Astrocyte (in vitro differentiated cells and primary cell): ENCODE measurements at regions not wholly inside any gene's neighbourhood (a gene's known extent, or its start where the extent isn't known, plus 50 kb on each side); places are given as distances from the start of the nearest gene placed in this dataset.

ENCODE experiments used
- DNase-seq: peaks from one replicate; pipeline ENCODE4 v3.0.0-alpha.2; 2010; ENCODE audit warnings: low read depth
- FAIRE-seq: peaks from 2 replicates; lab custom pipeline; 2011; peaks lifted over from hg19 to GRCh38; lab: Jason Lieb, UNC
- H2AFZ ChIP-seq: 2 replicates; pipeline ENCODE4 v1.6.0; 2012; ENCODE audit warnings: low read depth, low read length, inconsistent platforms
- H3K27ac ChIP-seq: 2 replicates; pipeline ENCODE4 v1.5.1; 2011; ENCODE audit warnings: low read depth, low read length, inconsistent platforms
- H3K27me3 ChIP-seq: 2 replicates; pipeline ENCODE4 v1.6.0; 2011; ENCODE audit warnings: low read length, inconsistent platforms; ENCODE audit not compliant: insufficient read depth
- H3K36me3 ChIP-seq: 2 replicates; pipeline ENCODE4 v1.5.1; 2011; ENCODE audit warnings: low read length, inconsistent platforms; ENCODE audit not compliant: insufficient read depth
- H3K4me1 ChIP-seq: 2 replicates; pipeline ENCODE4 v1.5.1; 2011; ENCODE audit warnings: low read length, inconsistent platforms; ENCODE audit not compliant: insufficient read depth
- H3K4me2 ChIP-seq: 2 replicates; pipeline ENCODE4 v1.6.0; 2012; ENCODE audit warnings: low read length, inconsistent platforms
- H3K4me3 ChIP-seq: 2 replicates; pipeline ENCODE4 v1.5.1; 2011; ENCODE audit warnings: low read depth, mild to moderate bottlenecking, low read length, inconsistent platforms; ENCODE audit not compliant: insufficient read depth
- H3K79me2 ChIP-seq: 2 replicates; pipeline ENCODE4 v1.6.0; 2012; ENCODE audit warnings: mild to moderate bottlenecking, low read length, inconsistent platforms; ENCODE audit not compliant: insufficient read depth
- H3K9ac ChIP-seq: 2 replicates; pipeline ENCODE4 v1.6.0; 2012; ENCODE audit warnings: mild to moderate bottlenecking, low read length, inconsistent platforms
- H3K9me3 ChIP-seq: 2 replicates; pipeline ENCODE4 v1.5.1; 2012; ENCODE audit warnings: low read depth, mild to moderate bottlenecking, low read length, inconsistent platforms; ENCODE audit not compliant: insufficient read depth
- H4K20me1 ChIP-seq: 2 replicates; pipeline ENCODE4 v1.6.0; 2012; ENCODE audit warnings: low read length, inconsistent platforms; ENCODE audit not compliant: insufficient read depth
- H3K27ac Mint-ChIP-seq: one replicate; pipeline ENCODE4 v1.8.0; 2021; ENCODE audit warnings: mild to moderate bottlenecking, mixed read lengths; ENCODE audit not compliant: unreplicated experiment
- H3K27me3 Mint-ChIP-seq: one replicate; pipeline ENCODE4 v1.8.0; 2021; ENCODE audit warnings: low read depth, mixed read lengths; ENCODE audit not compliant: unreplicated experiment
- H3K36me3 Mint-ChIP-seq: one replicate; pipeline ENCODE4 v1.8.0; 2021; ENCODE audit warnings: low read depth, mixed read lengths; ENCODE audit not compliant: unreplicated experiment
- H3K4me1 Mint-ChIP-seq: one replicate; pipeline ENCODE4 v1.8.0; 2021; ENCODE audit warnings: low read depth, mixed read lengths; ENCODE audit not compliant: unreplicated experiment
- H3K4me3 Mint-ChIP-seq: one replicate; pipeline ENCODE4 v1.8.0; 2021; ENCODE audit warnings: mild to moderate bottlenecking, moderate library complexity, mixed read lengths; ENCODE audit not compliant: unreplicated experiment
- H3K9me3 Mint-ChIP-seq: one replicate; pipeline ENCODE4 v1.8.0; 2021; ENCODE audit warnings: mild to moderate bottlenecking, mixed read lengths; ENCODE audit not compliant: unreplicated experiment
- EZH2 ChIP-seq: IDR thresholded peaks from 2 replicates; pipeline ENCODE4 v1.6.1; 2012; ENCODE audit warnings: mild to moderate bottlenecking, low read length, inconsistent platforms; ENCODE audit not compliant: insufficient read depth
- TF ChIP-seq, protein P1 (sequence below): IDR thresholded peaks from 2 replicates; pipeline ENCODE4 v1.5.1; 2011; ENCODE audit warnings: low read depth, mild to moderate bottlenecking, inconsistent platforms, low read length, moderate library complexity; ENCODE audit not compliant: insufficient read depth

DNA sequence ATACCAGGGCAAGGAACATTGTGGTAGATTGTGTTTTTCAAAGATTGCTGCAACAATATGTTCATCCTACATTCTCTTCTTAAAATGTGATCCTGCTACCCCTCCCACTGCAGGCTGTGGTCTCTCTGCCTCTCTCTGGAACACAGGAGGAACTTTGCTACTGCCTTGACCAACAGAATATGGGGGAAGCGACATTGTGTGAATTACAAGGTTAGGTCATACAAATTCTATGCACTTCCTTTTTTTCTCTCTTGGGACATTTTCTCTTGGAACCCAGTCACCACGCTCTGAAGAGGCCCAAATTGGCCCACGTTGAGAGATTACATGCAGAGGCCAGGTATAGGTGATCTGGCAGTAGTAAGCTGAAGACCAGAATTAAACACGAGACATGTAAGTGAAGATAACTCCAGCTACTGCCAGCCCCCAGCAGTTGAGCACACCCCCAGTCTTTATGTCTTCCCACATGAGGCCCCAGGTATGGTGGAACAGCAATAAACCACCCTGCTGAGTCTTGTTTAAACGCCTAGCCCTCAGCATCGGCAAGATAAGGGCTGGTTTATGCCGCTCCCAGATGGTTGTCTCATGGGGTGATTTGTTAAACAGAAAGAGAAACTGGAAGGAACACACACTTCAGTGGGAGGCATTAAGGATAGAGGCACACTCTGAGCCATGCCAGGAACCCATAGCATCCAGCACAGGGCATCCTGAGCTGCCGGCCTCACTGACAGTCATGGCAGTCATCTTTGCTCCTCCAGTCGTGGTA, 59.9 kb downstream of the FAM43A start:
- H3K9me3 Mint-ChIP-seq: no peaks in the 10 kb centered on the region
- DNase-seq (no peak), FAIRE-seq (no peak)
- TF ChIP-seq, protein P1, sequence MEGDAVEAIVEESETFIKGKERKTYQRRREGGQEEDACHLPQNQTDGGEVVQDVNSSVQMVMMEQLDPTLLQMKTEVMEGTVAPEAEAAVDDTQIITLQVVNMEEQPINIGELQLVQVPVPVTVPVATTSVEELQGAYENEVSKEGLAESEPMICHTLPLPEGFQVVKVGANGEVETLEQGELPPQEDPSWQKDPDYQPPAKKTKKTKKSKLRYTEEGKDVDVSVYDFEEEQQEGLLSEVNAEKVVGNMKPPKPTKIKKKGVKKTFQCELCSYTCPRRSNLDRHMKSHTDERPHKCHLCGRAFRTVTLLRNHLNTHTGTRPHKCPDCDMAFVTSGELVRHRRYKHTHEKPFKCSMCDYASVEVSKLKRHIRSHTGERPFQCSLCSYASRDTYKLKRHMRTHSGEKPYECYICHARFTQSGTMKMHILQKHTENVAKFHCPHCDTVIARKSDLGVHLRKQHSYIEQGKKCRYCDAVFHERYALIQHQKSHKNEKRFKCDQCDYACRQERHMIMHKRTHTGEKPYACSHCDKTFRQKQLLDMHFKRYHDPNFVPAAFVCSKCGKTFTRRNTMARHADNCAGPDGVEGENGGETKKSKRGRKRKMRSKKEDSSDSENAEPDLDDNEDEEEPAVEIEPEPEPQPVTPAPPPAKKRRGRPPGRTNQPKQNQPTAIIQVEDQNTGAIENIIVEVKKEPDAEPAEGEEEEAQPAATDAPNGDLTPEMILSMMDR: no peak
- TF ChIP-seq EZH2: no peak
- H3K4me3 ChIP-seq: no peak overlapping the region
- H3K27ac Mint-ChIP-seq: no peak overlapping the region
- H3K27me3 ChIP-seq: peaks cover 7% of the 10 kb centered on the region
- no peaks in the 10 kb centered on the region for H3K9me3 ChIP-seq
- no peak overlapping the region for H3K9ac ChIP-seq
- no peak overlapping the region for H3K27ac ChIP-seq
- no peaks in the 10 kb centered on the region for H3K36me3 Mint-ChIP-seq
- H3K4me2 ChIP-seq: no peak overlapping the region
- no peaks in the 10 kb centered on the region for H3K79me2 ChIP-seq
- peaks cover 11% of the 10 kb centered on the region for H3K4me1 Mint-ChIP-seq
- H3K4me3 Mint-ChIP-seq: no peak overlapping the region
- peaks cover 41% of the 10 kb centered on the region for H3K27me3 Mint-ChIP-seq
- H4K20me1 ChIP-seq: no peaks in the 10 kb centered on the region
- no peaks in the 10 kb centered on the region for H3K36me3 ChIP-seq
- no peak overlapping the region for H2AFZ ChIP-seq
- peaks cover 10% of the 10 kb centered on the region for H3K4me1 ChIP-seq

DNA sequence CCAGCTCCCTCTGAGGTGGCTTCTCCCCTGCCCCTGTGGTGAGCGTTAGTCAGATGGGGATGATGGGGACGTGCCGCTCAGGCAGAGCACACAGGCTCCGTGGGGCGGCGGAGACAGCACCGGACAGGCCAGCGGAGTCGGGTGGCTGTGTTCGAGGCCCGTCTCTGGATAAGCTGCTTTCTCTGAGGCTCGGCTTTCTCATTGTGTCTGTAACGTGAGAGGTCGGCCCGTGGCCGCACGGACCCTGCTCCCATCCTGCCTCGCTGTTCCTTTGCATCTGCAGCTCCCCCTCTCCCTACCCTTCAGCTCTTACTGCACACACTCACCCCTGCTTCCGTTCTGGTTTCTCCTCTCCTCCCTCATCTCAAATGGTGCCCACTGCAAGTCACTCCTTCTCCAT, 62.5 kb downstream of the FAM43A start:
- H3K36me3 ChIP-seq: no peaks in the 10 kb centered on the region
- no peak overlapping the region for H3K9ac ChIP-seq
- H3K79me2 ChIP-seq: no peaks in the 10 kb centered on the region
- H3K36me3 Mint-ChIP-seq: no peaks in the 10 kb centered on the region
- no peak overlapping the region for H3K4me3 ChIP-seq
- peaks cover 45% of the 10 kb centered on the region for H3K27me3 Mint-ChIP-seq
- H2AFZ ChIP-seq: no peak overlapping the region
- TF ChIP-seq EZH2: no peak
- TF ChIP-seq, protein P1: no peak
- no peaks in the 10 kb centered on the region for H3K9me3 Mint-ChIP-seq
- peaks cover 2% of the 10 kb centered on the region for H3K4me1 Mint-ChIP-seq
- H3K27me3 ChIP-seq: peaks cover 7% of the 10 kb centered on the region
- no peaks in the 10 kb centered on the region for H3K4me1 ChIP-seq
- FAIRE-seq (no peak), DNase-seq (no peak)
- no peaks in the 10 kb centered on the region for H3K9me3 ChIP-seq
- no peak overlapping the region for H3K4me2 ChIP-seq
- H3K4me3 Mint-ChIP-seq: no peak overlapping the region
- no peaks in the 10 kb centered on the region for H4K20me1 ChIP-seq
- H3K27ac ChIP-seq: no peak overlapping the region
- no peak overlapping the region for H3K27ac Mint-ChIP-seq
